Mucosa of descending colon (tissue), 3 donors: ENCODE measurements at regions not wholly inside any gene's neighbourhood (a gene's known extent, or its start where the extent isn't known, plus 50 kb on each side); places are given as distances from the start of the nearest gene placed in this dataset.

Source experiments
- ATAC-seq: fragments of 200-7000 bp; cut with Tn5 transposase; one replicate; pipeline ENCODE4 v1.9.1; 2020; ENCODE audit warnings: mild to moderate bottlenecking, moderate library complexity
- DNase-seq, 3 donors: peaks; one replicate each; pipeline ENCODE4 v3.0.0-alpha.2; 2020
- H3K36me3 ChIP-seq: fragments of 200-600 bp; one replicate; pipeline ENCODE4 v1.8.0; 2021; ENCODE audit warnings: low read depth, mild to moderate bottlenecking
- H3K4me1 ChIP-seq: fragments of 200-600 bp; one replicate; pipeline ENCODE4 v1.8.0; 2021; ENCODE audit warnings: low read depth, mild to moderate bottlenecking
- H3K4me3 ChIP-seq: fragments of 200-600 bp; one replicate; pipeline ENCODE4 v1.8.0; 2021; ENCODE audit warnings: mild to moderate bottlenecking
- H3K9me3 ChIP-seq: fragments of 200-600 bp; one replicate; pipeline ENCODE4 v1.8.0; 2021; ENCODE audit warnings: mild to moderate bottlenecking
- CTCF ChIP-seq: fragments of 200-600 bp; IDR thresholded peaks from one replicate; pipeline ENCODE4 v1.8.0; 2022; ENCODE audit warnings: antibody characterized with exemption, mild to moderate bottlenecking
- intact Hi-C, 2 donors: fragments of 100-400 bp; cut with DNase I in 1 of 2; cut with micrococcal nuclease in 1 of 2; formaldehyde crosslinking; loops; one replicate each; pipeline versions ENCODE4 v1.11.0 to v1.11.1; 2022; cut with DNase I, micrococcal nuclease
- donor health status: DM: no; HTN: no; CAD: no; lungs with moderate emphysema.
- donor health status: DM: no; HTN: no; CAD: no.
- donor health status: DM: no; HTN: yes; CAD: no.

- Histone ChIP-seq H3K4me3 (no peak overlapping the region), H3K4me1 (no peaks in the 10 kb centered on the region), H3K36me3 (no peaks in the 10 kb centered on the region), H3K9me3 (no peaks in the 10 kb centered on the region)
- no peak for TF ChIP-seq CTCF
- intact Hi-C loops = no loop called here
- ATAC-seq (no peak), DNase-seq (no peak)
These were observed 428.0 kb upstream of the TRPC7 start for GRCh38 chr5:136793300-136793699.

- no peaks in the 10 kb centered on the region for H3K4me1 ChIP-seq
- no peaks in the 10 kb centered on the region for H3K36me3 ChIP-seq
- H3K9me3 ChIP-seq = no peaks in the 10 kb centered on the region
- ATAC-seq = no peak
- no peak overlapping the region for H3K4me3 ChIP-seq
- DNase-seq = no peak
- intact Hi-C loops = no loop called here
- TF ChIP-seq CTCF = no peak
These were observed 416.1 kb upstream of the TRPC7 start for GRCh38 chr5:136781464-136781863.

- Histone ChIP-seq H3K9me3 (no peaks in the 10 kb centered on the region), H3K4me3 (no peak overlapping the region), H3K4me1 (no peaks in the 10 kb centered on the region), H3K36me3 (no peaks in the 10 kb centered on the region)
- no peak for TF ChIP-seq CTCF
- ATAC-seq (no peak), DNase-seq (no peak)
- intact Hi-C loops = no loop called here
These were observed 415.2 kb upstream of the TRPC7 start for GRCh38 chr5:136780518-136780917.

GRCh38 chr5:136776022-136776927, 410.9 kb upstream of the TRPC7 start:
- no peak for ATAC-seq
- no peaks in the 10 kb centered on the region for H3K4me1 ChIP-seq
- H3K36me3 ChIP-seq = no peaks in the 10 kb centered on the region
- H3K9me3 ChIP-seq = no peaks in the 10 kb centered on the region
- no peak overlapping the region for H3K4me3 ChIP-seq
- no peak for TF ChIP-seq CTCF
- intact Hi-C loops = no loop called here
- DNase-seq = no peak

- no peak overlapping the region for H3K4me3 ChIP-seq
- H3K9me3 ChIP-seq = no peaks in the 10 kb centered on the region
- DNase-seq (no peak), ATAC-seq (no peak)
- no peaks in the 10 kb centered on the region for H3K36me3 ChIP-seq
- intact Hi-C loops = loop anchor here in 1 of 2 donors (5.0 kb wide), 1 partner anchor 525 kb away; no protein-coding TSS in a partner anchor
- no peaks in the 10 kb centered on the region for H3K4me1 ChIP-seq
- TF ChIP-seq CTCF = no peak
These were observed 407.1 kb upstream of the TRPC7 start for GRCh38 chr5:136772491-136772890.
